HG02885 (cell line): ENCODE measurements at regions not wholly inside any gene's neighbourhood (a gene's known extent, or its start where the extent isn't known, plus 50 kb on each side); places are given as distances from the start of the nearest gene placed in this dataset.

Experiments
- ATAC-seq: cut with Tn5 transposase; IDR thresholded peaks from one replicate; pipeline ENCODE4 v1.9.1; 2021; ENCODE audit warnings: mild to moderate bottlenecking; ENCODE audit not compliant: unreplicated experiment, poor library complexity

GRCh38 chr7:84452618-84453017, 258.0 kb upstream of the SEMA3A start:
- no peak for ATAC-seq

- ATAC-seq, result no peak
Observed at GRCh38 chr7:84450772-84451171, 256.2 kb upstream of the SEMA3A start.

- ATAC-seq, result no peak
Observed at GRCh38 chr7:84447636-84448293, 253.2 kb upstream of the SEMA3A start.

- no peak for ATAC-seq
Observed at GRCh38 chr7:84446991-84447480, 252.4 kb upstream of the SEMA3A start.

DNA sequence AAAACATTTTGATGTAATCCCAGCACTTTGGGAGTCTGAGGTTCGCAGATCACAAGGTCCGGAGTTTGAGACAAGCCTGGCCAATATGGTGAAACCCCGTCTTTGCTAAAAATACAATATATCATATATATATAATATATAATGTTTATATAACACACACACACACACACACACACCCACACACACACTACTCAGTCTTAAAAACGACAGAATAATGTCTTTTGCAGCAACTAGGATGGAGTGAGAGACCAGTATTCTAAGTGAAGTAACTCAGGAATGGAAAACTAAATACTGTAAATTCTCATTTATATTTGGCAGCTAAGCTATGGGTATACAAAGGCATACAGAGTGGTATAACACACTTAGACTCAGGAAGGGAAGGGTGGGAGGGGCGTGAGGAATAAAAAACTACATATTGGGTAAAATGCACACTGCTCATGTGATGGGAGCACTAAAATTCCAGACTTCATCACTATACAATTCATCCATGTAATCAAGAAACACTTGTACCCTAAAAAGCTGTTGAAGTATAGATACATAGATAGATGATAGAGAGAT, 231.2 kb upstream of the SEMA3A start:
- no peak for ATAC-seq

DNA sequence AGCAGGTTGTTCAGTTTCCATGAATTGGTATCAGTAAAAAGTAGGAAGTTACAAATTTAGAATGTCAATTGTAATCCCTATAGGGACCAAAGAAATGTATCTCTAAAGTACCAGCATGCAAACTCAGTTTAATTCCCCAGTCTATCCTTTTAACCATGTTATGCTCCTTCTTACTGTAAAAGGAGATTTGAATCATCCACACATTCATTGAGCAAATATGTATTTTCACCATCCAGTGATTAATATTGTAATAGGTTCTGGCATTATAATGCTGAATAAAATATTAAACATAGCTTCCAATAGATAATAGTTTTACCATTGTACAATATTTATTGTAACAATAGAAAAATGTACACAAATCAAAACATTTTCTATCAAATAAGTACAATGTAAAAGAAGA, 228.2 kb upstream of the SEMA3A start:
- ATAC-seq, result no peak

DNA sequence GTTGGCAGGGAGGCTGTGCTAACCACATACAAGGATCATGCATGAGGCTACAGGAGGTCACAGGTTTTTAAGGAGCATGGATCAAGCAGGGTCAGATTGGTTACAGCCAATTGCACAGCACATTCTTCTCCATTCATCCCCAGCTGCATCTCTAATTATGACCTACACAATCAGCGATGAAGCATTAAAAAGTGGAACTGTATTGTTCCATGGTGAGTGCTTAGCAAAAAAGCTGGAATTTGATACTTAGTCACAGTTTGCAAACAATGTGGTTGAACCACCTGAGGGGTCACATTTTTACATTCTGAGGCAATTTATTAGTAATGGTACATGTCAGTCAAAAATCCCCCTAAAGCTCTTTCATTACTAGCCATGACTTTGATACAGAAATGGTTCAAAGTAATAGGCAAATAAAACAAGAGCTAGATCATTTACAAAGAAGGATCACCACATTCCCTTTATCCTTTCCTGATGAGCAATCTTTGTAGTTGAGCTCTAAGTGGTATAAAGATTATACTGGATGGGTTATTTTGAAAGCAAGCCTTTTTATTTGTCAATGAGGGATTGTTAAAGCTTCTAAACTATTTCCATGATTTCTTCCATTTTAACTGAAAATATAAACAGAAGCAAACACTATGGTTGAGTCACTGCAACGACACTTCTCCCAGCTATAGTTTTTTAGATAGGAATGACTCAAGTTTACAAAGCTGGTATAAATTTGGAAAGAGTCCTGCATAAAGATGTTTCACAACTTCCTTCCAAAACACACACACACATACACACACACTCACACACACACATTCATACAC, 217.8 kb upstream of the SEMA3A start:
- no peak for ATAC-seq

DNA sequence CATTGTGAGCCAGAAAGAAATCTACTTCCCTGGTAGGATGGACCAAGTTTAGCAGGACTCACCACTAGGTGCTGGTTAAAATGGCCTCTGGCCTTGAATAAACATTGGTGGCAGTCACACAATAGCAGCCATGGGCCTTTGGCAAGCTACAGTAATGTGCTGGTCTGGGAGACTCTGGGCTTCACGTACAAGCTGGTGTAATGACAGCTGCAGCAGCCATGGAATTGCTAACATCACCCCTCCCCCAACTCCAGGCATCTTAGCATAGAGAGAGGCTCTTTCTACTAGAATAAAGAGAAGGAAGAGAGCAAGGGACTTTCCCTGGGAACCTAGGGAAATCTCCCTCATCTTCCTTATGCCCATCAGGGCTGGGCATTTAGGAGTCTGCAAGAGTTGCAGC, 205.1 kb upstream of the SEMA3A start:
- no peak for ATAC-seq

DNA sequence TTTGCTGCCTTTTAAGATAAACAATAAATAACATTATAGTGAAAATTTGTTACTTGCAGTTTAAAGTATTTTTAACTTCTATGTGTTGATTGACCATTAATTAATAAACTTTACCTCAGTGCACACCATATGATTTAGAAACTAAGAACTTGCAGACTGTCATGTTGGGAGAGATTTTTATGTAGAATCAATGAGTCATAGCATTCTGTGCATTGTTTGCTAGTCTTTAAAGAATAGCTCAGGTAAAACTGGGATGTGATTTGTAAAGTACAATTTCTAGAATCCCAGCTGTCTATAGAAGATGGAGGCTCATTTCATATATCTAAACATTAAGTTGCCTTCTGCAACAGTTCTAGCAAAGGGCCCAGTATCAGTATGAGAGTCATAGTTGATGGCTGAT, 199.6 kb upstream of the SEMA3A start:
- no peak for ATAC-seq

DNA sequence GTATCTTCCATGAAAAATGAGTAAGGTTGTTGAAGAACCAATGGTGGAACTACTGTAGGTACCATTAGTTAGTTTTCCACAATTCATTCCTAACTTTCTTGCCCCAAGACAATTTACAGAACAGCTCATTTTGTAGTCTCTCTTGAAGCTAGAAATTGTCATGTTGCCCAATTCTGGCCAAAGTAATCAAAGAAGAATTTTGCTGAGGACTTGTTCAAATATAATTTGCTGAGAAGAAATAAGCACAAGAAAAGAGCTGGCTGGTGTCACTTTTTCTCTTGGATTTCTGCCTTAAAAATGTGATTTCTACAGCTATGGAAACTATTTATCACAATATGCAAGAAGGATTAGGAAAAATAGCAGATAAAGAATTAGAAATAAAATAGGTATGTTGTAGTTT, 199.2 kb upstream of the SEMA3A start:
- no peak for ATAC-seq

DNA sequence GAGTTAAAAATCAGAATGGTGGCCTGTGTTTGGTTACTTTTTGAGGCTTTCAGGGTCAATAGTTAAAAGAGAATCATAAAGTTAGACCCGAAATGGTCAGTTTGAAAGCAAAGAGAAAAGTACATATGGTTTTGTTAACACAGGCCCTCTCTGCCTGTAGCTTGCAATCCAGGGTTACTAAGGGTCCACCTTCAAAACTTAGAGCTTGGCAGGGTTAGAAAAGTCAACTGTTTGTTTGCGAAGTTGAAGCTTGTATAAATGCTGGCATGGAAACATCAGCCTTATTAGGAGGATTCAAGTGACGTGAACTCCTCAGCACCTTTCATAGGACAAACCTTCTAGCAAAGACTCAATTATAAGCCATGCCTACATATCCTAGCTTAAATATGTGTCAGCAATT, 196.3 kb upstream of the SEMA3A start:
- ATAC-seq, result no peak

DNA sequence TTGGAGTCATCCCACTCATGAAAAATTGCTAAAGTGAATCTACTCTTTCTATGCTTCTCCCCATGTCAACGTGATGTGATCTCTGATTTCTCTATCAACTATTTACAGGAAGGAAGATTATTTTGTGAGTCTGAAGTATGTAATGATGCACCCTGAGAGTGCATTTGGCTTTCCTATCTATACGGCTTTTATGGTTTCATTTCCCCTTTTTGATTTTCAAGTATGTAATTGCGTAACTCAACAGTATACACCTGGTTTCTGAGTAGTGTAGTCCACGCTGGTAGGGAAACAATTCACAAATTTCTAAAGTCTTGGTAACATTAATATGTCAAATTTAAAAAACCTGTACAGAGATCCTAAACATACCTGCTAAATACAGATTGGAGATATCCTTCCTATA, 194.7 kb upstream of the SEMA3A start:
- peak; percentile 100 for ATAC-seq

DNA sequence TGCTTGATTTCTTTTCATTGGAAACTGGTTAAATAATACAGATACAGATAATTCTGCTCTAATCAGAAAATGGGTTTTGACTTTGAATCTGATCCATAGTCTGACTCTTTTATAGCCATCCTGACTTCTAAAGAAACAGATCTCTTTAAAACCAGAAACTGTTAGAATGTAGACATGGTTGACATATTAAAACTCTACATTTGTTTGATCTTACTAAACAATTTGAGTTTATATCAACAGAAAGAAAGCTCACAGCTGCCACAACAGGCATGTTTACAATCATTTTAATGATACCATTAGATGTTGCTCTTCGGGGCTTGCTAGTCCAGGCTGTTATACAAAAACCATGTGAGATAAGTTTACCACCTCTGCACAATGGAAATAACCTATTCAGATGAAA, 193.0 kb upstream of the SEMA3A start:
- no peak for ATAC-seq

DNA sequence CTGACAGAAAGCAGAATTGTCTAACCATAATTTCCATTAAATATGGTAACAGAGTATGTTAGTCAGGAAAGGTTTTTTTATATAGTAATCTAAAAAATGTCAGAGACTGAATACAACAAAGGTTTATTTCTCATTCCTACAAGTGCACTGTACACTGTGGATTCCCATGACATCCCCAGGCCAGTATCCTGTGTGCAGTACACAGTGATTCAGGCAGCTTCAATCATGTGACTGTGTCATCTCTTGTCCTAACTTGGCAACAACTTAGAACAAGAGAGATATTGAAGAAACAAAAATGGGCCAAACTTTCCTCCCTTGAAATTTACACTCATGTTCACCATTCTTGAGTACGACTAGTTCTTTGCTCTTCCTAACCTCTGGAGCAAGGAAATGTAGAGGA, 189.8 kb upstream of the SEMA3A start:
- ATAC-seq, result no peak

GRCh38 chr7:84379446-84379845, 184.9 kb upstream of the SEMA3A start:
- no peak for ATAC-seq

GRCh38 chr7:84372712-84373111, 178.1 kb upstream of the SEMA3A start:
- no peak for ATAC-seq

- no peak for ATAC-seq
Observed at GRCh38 chr7:84372155-84372621, 177.6 kb upstream of the SEMA3A start.

DNA sequence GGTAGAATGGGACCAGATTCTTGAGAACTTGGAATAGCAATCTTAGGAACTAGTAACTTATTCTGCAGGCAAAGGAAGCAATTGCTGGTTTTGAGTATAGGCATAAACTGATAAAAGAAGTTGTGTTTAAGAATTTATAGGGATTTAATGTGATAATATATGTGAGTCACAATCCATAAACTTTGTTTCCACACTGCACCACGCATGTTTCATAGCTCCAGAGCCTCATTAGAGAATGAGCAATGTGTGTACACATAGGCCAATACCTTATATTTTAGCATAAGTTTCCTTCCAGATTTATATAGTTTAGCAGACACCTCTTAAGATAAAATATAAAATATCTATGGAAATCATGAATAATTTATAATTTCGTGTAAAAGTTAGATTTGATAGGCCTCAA, 175.5 kb upstream of the SEMA3A start:
- ATAC-seq, result no peak

- no peak for ATAC-seq
Observed at GRCh38 chr7:84368122-84368521, 173.5 kb upstream of the SEMA3A start.

GRCh38 chr7:84364708-84365107, 170.1 kb upstream of the SEMA3A start:
- no peak for ATAC-seq

- no peak for ATAC-seq
Observed at GRCh38 chr7:84363741-84364140, 169.2 kb upstream of the SEMA3A start.
